ENCODE measurements at regions not wholly inside any gene's neighbourhood (a gene's known extent, or its start where the extent isn't known, plus 50 kb on each side); places are given as distances from the start of the nearest gene placed in this dataset.

DNA sequence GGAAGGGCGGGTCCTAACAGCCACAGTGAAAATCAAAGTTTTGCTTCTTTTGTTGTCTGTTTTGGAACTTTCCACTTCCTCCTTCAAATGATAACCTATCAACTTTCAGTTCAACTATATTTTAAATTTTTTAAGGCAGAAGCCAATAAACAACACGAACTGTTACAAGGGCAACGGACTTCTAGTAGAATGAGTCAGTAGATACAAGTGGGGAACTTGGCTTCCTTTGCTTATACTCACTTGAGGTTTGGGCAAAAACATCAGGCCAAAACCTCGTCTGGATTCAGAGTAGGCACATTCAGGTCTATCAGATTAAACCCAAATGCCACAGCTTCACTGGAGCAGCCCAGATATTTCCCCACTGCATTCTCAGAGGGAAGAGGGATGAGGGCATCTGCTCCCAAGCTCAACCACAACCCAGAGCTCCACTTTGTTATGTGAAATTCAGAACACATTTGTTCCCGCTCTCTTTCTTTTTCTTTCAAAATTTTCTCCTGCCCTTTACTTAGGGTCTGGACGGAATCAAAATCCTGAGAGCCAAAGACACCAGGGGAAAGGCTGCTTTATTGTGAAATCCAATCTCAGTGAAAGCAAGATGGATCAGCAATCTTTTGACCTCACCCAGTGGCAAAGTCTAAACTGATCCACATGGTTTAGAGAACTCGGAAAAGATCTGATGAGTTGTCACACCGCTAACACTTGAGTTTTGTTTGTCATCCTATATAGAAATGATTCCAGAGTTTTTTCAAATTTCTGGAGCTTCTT, 152.5 kb upstream of the BTG1 start:
- H3K36me3 ChIP-seq (ENCODE audit: insufficient read depth, low read length) = no peaks in the 10 kb centered on the region
- DNase-seq (ENCODE audit: low read depth, low spot score) = no peak

DNA sequence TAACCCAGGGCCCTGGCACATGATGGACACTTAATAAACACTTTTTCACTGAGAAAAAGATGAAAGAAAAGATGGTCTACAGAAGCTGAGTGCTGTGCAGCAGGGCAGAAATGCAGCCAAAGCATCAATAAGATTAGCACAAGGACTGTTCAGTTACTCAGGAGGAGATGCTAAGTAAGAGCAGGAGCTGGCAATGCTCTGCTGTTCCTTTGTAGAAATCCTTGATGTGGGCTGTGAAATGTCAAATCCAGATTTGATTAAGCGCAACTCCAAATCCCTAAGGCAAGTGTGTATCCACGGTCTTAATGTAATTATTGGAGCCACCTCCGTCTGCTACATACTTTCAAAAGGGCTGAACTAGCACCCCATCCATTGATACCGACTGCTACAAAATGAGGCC, 151.8 kb upstream of the BTG1 start:
- Histone ChIP-seq H3K9me3 (ENCODE audit: low read depth, low read length) (no peaks in the 10 kb centered on the region), H3K36me3 (ENCODE audit: insufficient read depth, low read length) (no peaks in the 10 kb centered on the region), H3K9ac (ENCODE audit: insufficient read length) (no peak overlapping the region), H3K4me3 (no peak overlapping the region), H3K27ac (no peak overlapping the region)
- TF ChIP-seq FOXP2 (optimal IDR thresholded peaks at IDR 0.05; ENCODE audit: control extremely low read depth, extremely low read length, insufficient read depth) (no peak), EZH2 (IDR thresholded peaks at IDR 0.05) (no peak), POLR2AphosphoS5 (IDR thresholded peaks at IDR 0.05; ENCODE audit: borderline replicate concordance, low read depth, low read length) (no peak)
- no peak for DNase-seq (ENCODE audit: low read depth, low spot score)

More for the DNA sequence above, 152.5 kb upstream of the BTG1 start:
- no peaks in the 10 kb centered on the region for H3K9me3 ChIP-seq (ENCODE audit: low read depth, low read length)
- H3K9ac ChIP-seq (ENCODE audit: insufficient read length) = no peak overlapping the region
- no peak overlapping the region for H3K4me3 ChIP-seq
- no peak for TF ChIP-seq POLR2AphosphoS5 (IDR thresholded peaks at IDR 0.05; ENCODE audit: borderline replicate concordance, low read depth, low read length)
- no peak for TF ChIP-seq EZH2 (IDR thresholded peaks at IDR 0.05)
- TF ChIP-seq FOXP2 (optimal IDR thresholded peaks at IDR 0.05; ENCODE audit: control extremely low read depth, extremely low read length, insufficient read depth) = no peak
- no peak overlapping the region for H3K27ac ChIP-seq

DNA sequence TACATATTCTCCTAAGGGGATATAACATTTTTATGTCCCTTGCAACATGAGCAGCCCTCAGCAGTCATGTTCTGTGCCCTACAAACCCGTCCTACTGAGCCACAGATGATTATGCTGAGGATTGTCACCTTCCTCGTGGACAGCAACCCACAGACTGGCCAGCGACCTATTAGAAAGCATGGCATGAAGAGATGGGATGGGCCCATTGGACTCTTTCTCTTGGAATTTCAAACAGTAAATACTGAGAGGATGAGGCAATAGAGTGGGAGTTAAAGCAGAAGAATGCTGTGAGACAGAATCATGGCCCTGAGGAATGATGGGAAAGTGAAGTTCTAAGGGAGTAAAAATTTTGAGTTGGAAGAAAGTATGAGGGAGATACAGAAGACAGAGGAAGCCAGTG, 149.9 kb upstream of the BTG1 start:
- no peaks in the 10 kb centered on the region for H3K36me3 ChIP-seq (ENCODE audit: insufficient read depth, low read length)
- no peak overlapping the region for H3K27ac ChIP-seq
- no peaks in the 10 kb centered on the region for H3K9me3 ChIP-seq (ENCODE audit: low read depth, low read length)
- no peak overlapping the region for H3K9ac ChIP-seq (ENCODE audit: insufficient read length)
- DNase-seq (ENCODE audit: low read depth, low spot score) = no peak
- no peak for TF ChIP-seq POLR2AphosphoS5 (IDR thresholded peaks at IDR 0.05; ENCODE audit: borderline replicate concordance, low read depth, low read length)
- TF ChIP-seq EZH2 (IDR thresholded peaks at IDR 0.05) = no peak
- TF ChIP-seq FOXP2 (optimal IDR thresholded peaks at IDR 0.05; ENCODE audit: control extremely low read depth, extremely low read length, insufficient read depth) = no peak
- H3K4me3 ChIP-seq = no peak overlapping the region

DNA sequence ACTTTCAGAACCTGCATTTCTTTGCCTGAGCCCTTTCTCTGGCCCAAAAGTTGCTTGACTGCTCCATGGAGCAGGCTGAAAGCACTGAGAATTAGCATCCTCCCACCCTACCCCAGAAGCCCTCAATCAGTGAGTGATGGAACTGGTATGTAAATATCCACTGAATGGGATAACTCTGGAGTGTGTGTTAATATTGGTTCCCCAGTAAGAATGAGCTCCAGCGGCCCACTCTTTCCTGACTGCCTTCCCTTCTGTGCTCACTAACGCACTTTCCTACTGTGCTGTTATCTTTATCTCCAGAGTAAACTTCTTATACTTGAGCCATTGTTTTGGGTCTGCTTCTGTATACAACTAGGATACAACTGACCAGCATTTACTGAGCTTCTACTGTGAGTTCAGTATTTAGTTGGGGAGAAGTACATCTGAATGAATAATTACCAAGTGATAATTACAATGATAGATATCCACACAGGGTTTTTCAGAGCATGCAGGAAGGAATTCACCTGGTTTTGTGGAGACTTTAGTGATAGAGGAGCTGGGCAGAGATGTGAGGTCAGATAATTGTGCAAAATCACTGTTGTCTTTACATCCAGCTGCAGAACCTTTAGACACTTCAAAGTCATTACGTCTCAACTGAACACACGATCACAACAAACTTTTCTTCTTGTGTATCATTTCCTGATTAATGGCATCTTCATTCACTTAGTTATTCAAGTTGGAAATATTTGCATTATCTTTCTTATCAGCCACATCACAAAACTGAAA, 149.2 kb upstream of the BTG1 start:
- H3K9ac ChIP-seq (ENCODE audit: insufficient read length) = no peak overlapping the region
- no peaks in the 10 kb centered on the region for H3K36me3 ChIP-seq (ENCODE audit: insufficient read depth, low read length)
- H3K27ac ChIP-seq = no peak overlapping the region
- DNase-seq (ENCODE audit: low read depth, low spot score) = no peak
- H3K9me3 ChIP-seq (ENCODE audit: low read depth, low read length) = no peaks in the 10 kb centered on the region
- no peak overlapping the region for H3K4me3 ChIP-seq
- TF ChIP-seq POLR2AphosphoS5 (IDR thresholded peaks at IDR 0.05; ENCODE audit: borderline replicate concordance, low read depth, low read length) (no peak), EZH2 (IDR thresholded peaks at IDR 0.05) (no peak), FOXP2 (optimal IDR thresholded peaks at IDR 0.05; ENCODE audit: control extremely low read depth, extremely low read length, insufficient read depth) (no peak)

DNA sequence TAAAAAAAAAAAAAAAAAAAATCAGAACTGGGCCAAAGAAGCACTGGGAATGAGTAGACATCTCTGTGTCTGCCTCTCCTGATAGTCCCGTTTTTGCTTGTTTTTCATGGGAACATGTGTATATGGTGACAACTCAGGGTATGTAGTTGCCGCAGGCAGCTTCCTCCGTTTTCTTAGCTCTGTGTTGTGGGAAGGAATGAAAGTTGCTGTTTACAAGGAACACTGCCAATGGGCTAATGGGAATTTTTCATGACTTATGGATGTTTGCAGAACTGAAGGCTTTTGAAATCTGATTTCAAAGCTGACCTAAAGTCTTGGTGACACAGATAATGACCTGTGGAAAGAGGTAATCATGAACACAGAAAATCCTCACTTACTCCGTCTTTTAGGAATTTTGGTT, 146.4 kb upstream of the BTG1 start:
- TF ChIP-seq POLR2AphosphoS5 (IDR thresholded peaks at IDR 0.05; ENCODE audit: borderline replicate concordance, low read depth, low read length) (no peak), FOXP2 (optimal IDR thresholded peaks at IDR 0.05; ENCODE audit: control extremely low read depth, extremely low read length, insufficient read depth) (no peak), EZH2 (IDR thresholded peaks at IDR 0.05) (no peak)
- H3K9me3 ChIP-seq (ENCODE audit: low read depth, low read length) = no peaks in the 10 kb centered on the region
- H3K27ac ChIP-seq = no peak overlapping the region
- H3K36me3 ChIP-seq (ENCODE audit: insufficient read depth, low read length) = no peaks in the 10 kb centered on the region
- H3K9ac ChIP-seq (ENCODE audit: insufficient read length) = no peak overlapping the region
- H3K4me3 ChIP-seq = no peak overlapping the region
- DNase-seq (ENCODE audit: low read depth, low spot score) = no peak

DNA sequence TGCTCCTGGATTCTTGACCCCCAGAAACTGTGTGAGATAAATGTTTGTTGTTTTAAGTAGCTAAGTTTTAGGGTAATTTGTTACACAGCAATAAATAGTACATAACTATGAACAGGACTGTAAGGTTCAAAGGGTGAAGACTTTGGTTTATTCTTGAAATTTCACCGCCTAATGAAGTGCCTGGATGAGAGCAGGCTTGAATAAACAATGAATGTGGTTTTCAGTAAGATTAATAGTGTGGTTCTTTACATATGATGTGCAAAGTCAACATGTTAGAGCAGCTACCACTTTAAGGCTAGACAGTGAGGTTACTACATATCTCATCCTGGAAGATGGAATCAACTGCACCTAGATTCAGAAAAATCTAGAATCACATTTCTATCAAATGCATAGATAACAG, 145.2 kb upstream of the BTG1 start:
- Histone ChIP-seq H3K9ac (ENCODE audit: insufficient read length) (no peak overlapping the region), H3K9me3 (ENCODE audit: low read depth, low read length) (no peaks in the 10 kb centered on the region), H3K36me3 (ENCODE audit: insufficient read depth, low read length) (no peaks in the 10 kb centered on the region), H3K27ac (no peak overlapping the region), H3K4me3 (no peak overlapping the region)
- no peak for DNase-seq (ENCODE audit: low read depth, low spot score)
- TF ChIP-seq POLR2AphosphoS5 (IDR thresholded peaks at IDR 0.05; ENCODE audit: borderline replicate concordance, low read depth, low read length) (no peak), FOXP2 (optimal IDR thresholded peaks at IDR 0.05; ENCODE audit: control extremely low read depth, extremely low read length, insufficient read depth) (no peak), EZH2 (IDR thresholded peaks at IDR 0.05) (no peak)

DNA sequence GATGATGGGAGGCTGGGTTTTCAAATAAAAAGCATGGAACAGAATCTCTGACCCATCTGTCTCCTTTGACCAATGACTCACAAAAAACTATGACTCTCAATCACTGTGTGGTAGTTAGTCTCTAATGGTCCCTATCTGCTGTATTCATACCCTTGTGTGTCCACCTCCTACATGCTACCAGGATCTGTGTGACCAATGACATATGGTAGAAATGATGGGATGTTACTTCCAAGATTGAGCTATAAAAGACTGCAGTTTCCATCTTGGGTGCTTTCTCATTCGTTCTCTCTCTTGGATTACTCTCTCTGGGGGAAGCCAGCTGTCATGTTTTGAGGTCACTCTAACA, 144.7 kb upstream of the BTG1 start:
- Histone ChIP-seq H3K9me3 (ENCODE audit: low read depth, low read length) (no peaks in the 10 kb centered on the region), H3K9ac (ENCODE audit: insufficient read length) (no peak overlapping the region), H3K36me3 (ENCODE audit: insufficient read depth, low read length) (no peaks in the 10 kb centered on the region), H3K4me3 (no peak overlapping the region), H3K27ac (no peak overlapping the region)
- DNase-seq (ENCODE audit: low read depth, low spot score) = no peak
- no peak for TF ChIP-seq EZH2 (IDR thresholded peaks at IDR 0.05)
- TF ChIP-seq FOXP2 (optimal IDR thresholded peaks at IDR 0.05; ENCODE audit: control extremely low read depth, extremely low read length, insufficient read depth) = no peak
- TF ChIP-seq POLR2AphosphoS5 (IDR thresholded peaks at IDR 0.05; ENCODE audit: borderline replicate concordance, low read depth, low read length) = no peak

DNA sequence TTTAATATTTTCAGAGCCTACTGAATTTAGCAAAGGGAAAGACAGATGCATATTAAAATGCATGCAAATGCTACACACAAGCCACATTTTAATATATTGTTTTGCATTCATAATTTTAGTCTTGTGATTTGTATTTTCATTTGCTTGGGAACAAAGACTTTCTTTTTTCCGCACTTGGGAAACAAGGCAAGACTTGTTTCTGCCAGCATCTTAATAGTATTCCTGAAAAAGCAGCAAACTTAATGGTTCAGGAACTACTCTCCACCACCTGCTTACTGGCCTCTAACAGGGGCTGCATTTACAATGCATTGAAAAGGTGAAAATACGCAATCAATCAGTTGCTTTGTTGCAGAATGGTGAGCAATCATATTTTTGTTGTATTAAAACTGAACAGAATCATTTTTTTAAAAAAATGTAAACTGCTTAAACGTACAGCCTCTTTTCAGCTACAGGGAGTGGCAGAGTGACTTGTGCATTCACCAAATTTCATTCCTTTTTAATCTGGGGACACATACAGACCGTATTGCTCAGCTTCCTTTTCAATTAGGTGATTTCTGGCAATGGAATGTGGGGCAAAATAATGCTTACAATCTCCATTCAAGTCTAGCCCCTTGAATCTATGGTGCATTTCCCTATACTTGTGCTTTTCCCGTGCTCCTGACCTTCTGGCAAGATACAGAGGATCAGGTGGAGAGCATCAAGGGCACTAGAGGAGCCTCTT, 144.1 kb upstream of the BTG1 start:
- H3K27ac ChIP-seq = no peak overlapping the region
- H3K9ac ChIP-seq (ENCODE audit: insufficient read length) = no peak overlapping the region

More for the DNA sequence above, 144.1 kb upstream of the BTG1 start:
- Histone ChIP-seq H3K9me3 (ENCODE audit: low read depth, low read length) (no peaks in the 10 kb centered on the region), H3K4me3 (no peak overlapping the region), H3K36me3 (ENCODE audit: insufficient read depth, low read length) (no peaks in the 10 kb centered on the region)
- no peak for TF ChIP-seq POLR2AphosphoS5 (IDR thresholded peaks at IDR 0.05; ENCODE audit: borderline replicate concordance, low read depth, low read length)
- no peak for TF ChIP-seq EZH2 (IDR thresholded peaks at IDR 0.05)
- no peak for TF ChIP-seq FOXP2 (optimal IDR thresholded peaks at IDR 0.05; ENCODE audit: control extremely low read depth, extremely low read length, insufficient read depth)
- no peak for DNase-seq (ENCODE audit: low read depth, low spot score)
